ENCODE measurements at regions not wholly inside any gene's neighbourhood (a gene's known extent, or its start where the extent isn't known, plus 50 kb on each side); places are given as distances from the start of the nearest gene placed in this dataset.

GRCh38 chr7:138243836-138244235 is 167.6 kb downstream of the AKR1D1 start:
- H3K27ac ChIP-seq (ENCODE audit: extremely low read depth, low read depth, low read length): no peak overlapping the region
- CTCF ChIA-PET: no interaction called here
- TF ChIP-seq SCRT1 (tag by site-specific recombination; IDR thresholded peaks at IDR 0.05; ENCODE audit: borderline replicate concordance) (no peak), SP7 (tag by site-specific recombination; IDR thresholded peaks at IDR 0.05) (no peak), ZNF600 (tag by site-specific recombination; IDR thresholded peaks at IDR 0.05) (no peak), ZNF248 (tag by site-specific recombination; IDR thresholded peaks at IDR 0.05) (no peak), TRIM28 (IDR thresholded peaks at IDR 0.05; ENCODE audit: borderline replicate concordance, low read length) (no peak), ZNF398 (tag by site-specific recombination; IDR thresholded peaks at IDR 0.05) (no peak), KLF1 (tag by site-specific recombination; IDR thresholded peaks at IDR 0.05) (no peak), ZBTB10 (tag by site-specific recombination; IDR thresholded peaks at IDR 0.05) (no peak), ZSCAN4 (tag by site-specific recombination; IDR thresholded peaks at IDR 0.05) (no peak), YY1 (tag by site-specific recombination; IDR thresholded peaks at IDR 0.05) (no peak), OSR2 (tag by site-specific recombination; IDR thresholded peaks at IDR 0.05) (no peak), MYNN (tag by site-specific recombination; IDR thresholded peaks at IDR 0.05; ENCODE audit: borderline replicate concordance) (no peak), PRDM10 (tag by site-specific recombination; IDR thresholded peaks at IDR 0.05) (no peak), ZNF792 (tag by site-specific recombination; IDR thresholded peaks at IDR 0.05) (no peak), ZNF391 (tag by site-specific recombination; IDR thresholded peaks at IDR 0.05; ENCODE audit: borderline replicate concordance, low read depth) (no peak), OVOL3 (tag by site-specific recombination; IDR thresholded peaks at IDR 0.05) (no peak)
- POLR2A ChIA-PET: no interaction called here
- no peaks in the 10 kb centered on the region for H3K36me3 ChIP-seq (ENCODE audit: control insufficient read depth in 2 of 2, insufficient read depth in 1 of 2, low read length in 2 of 2)
- H3K4me3 ChIP-seq (ENCODE audit: low read depth, low read length): no peak overlapping the region
- H3K4me1 ChIP-seq (ENCODE audit: control insufficient read depth, insufficient read depth, low read length): no peaks in the 10 kb centered on the region
- H3K9me3 ChIP-seq (ENCODE audit: control insufficient read depth, insufficient read depth, low read depth, low read length): no peaks in the 10 kb centered on the region

GRCh38 chr7:138244606-138245005 is 168.3 kb downstream of the AKR1D1 start:
- Histone ChIP-seq H3K9me3 (ENCODE audit: control insufficient read depth, insufficient read depth, low read depth, low read length) (no peaks in the 10 kb centered on the region), H3K4me3 (ENCODE audit: low read depth, low read length) (no peak overlapping the region), H3K36me3 (ENCODE audit: control insufficient read depth in 2 of 2, insufficient read depth in 1 of 2, low read length in 2 of 2) (no peaks in the 10 kb centered on the region), H3K27ac (ENCODE audit: extremely low read depth, low read depth, low read length) (no peak overlapping the region), H3K4me1 (ENCODE audit: control insufficient read depth, insufficient read depth, low read length) (no peaks in the 10 kb centered on the region)
- ChIA-PET CTCF (no interaction called here), POLR2A (no interaction called here)
- TF ChIP-seq KLF10 (tag by site-specific recombination; IDR thresholded peaks at IDR 0.05) (no peak), ZFP37 (tag by site-specific recombination; IDR thresholded peaks at IDR 0.05) (no peak), ZNF544 (tag by site-specific recombination; IDR thresholded peaks at IDR 0.05) (no peak), YY1 (tag by site-specific recombination; IDR thresholded peaks at IDR 0.05) (no peak), ZNF211 (tag by site-specific recombination; IDR thresholded peaks at IDR 0.05; ENCODE audit: low read depth) (no peak), ZNF433 (tag by site-specific recombination; IDR thresholded peaks at IDR 0.05; ENCODE audit: low read depth) (no peak), ZNF488 (tag by site-specific recombination; IDR thresholded peaks at IDR 0.05) (no peak), MYNN (tag by site-specific recombination; IDR thresholded peaks at IDR 0.05; ENCODE audit: borderline replicate concordance) (no peak), ZNF645 (tag by site-specific recombination; IDR thresholded peaks at IDR 0.05) (no peak), ZNF560 (tag by site-specific recombination; IDR thresholded peaks at IDR 0.05; ENCODE audit: borderline replicate concordance) (no peak), ZNF658 (tag by site-specific recombination; IDR thresholded peaks at IDR 0.05) (no peak), ZNF521 (tag by site-specific recombination; IDR thresholded peaks at IDR 0.05) (no peak)

Measured in HEK293 (cell line).